ENCODE measurements at regions not wholly inside any gene's neighbourhood (a gene's known extent, or its start where the extent isn't known, plus 50 kb on each side); places are given as distances from the start of the nearest gene placed in this dataset.

GRCh38 chr13:56850852-56851251 lies 289.9 kb upstream of the PRR20A start:
- no peak for TF ChIP-seq CTCF (IDR thresholded peaks at IDR 0.05; ENCODE audit: low read depth, low read length, missing control alignments)
- DNase-seq (ENCODE audit: low read depth) = no peak
- H3K4me3 ChIP-seq (ENCODE audit: low read depth, low read length) = no peak overlapping the region

- no peak for DNase-seq (ENCODE audit: low read depth)
- no peak for TF ChIP-seq CTCF (IDR thresholded peaks at IDR 0.05; ENCODE audit: low read depth, low read length, missing control alignments)
- no peak overlapping the region for H3K4me3 ChIP-seq (ENCODE audit: low read depth, low read length)
Measured at GRCh38 chr13:56861476-56861875, 279.2 kb upstream of the PRR20A start.

GRCh38 chr13:56864451-56864850 lies 276.3 kb upstream of the PRR20A start:
- no peak overlapping the region for H3K4me3 ChIP-seq (ENCODE audit: low read depth, low read length)
- no peak for TF ChIP-seq CTCF (IDR thresholded peaks at IDR 0.05; ENCODE audit: low read depth, low read length, missing control alignments)
- DNase-seq (ENCODE audit: low read depth) = no peak

- H3K4me3 ChIP-seq (ENCODE audit: low read depth, low read length) = no peak overlapping the region
- no peak for TF ChIP-seq CTCF (IDR thresholded peaks at IDR 0.05; ENCODE audit: low read depth, low read length, missing control alignments)
- no peak for DNase-seq (ENCODE audit: low read depth)
Measured at GRCh38 chr13:56865416-56865815, 275.3 kb upstream of the PRR20A start.

- no peak for DNase-seq (ENCODE audit: low read depth)
- H3K4me3 ChIP-seq (ENCODE audit: low read depth, low read length) = no peak overlapping the region
- TF ChIP-seq CTCF (IDR thresholded peaks at IDR 0.05; ENCODE audit: low read depth, low read length, missing control alignments) = no peak
Measured at GRCh38 chr13:56869671-56870070, 271.0 kb upstream of the PRR20A start.

GRCh38 chr13:56886398-56886797 lies 254.3 kb upstream of the PRR20A start:
- no peak for TF ChIP-seq CTCF (IDR thresholded peaks at IDR 0.05; ENCODE audit: low read depth, low read length, missing control alignments)
- no peak overlapping the region for H3K4me3 ChIP-seq (ENCODE audit: low read depth, low read length)
- DNase-seq (ENCODE audit: low read depth) = no peak

- no peak overlapping the region for H3K4me3 ChIP-seq (ENCODE audit: low read depth, low read length)
- no peak for DNase-seq (ENCODE audit: low read depth)
- no peak for TF ChIP-seq CTCF (IDR thresholded peaks at IDR 0.05; ENCODE audit: low read depth, low read length, missing control alignments)
Measured at GRCh38 chr13:56888455-56888854, 252.3 kb upstream of the PRR20A start.
